Adrenal gland (tissue), 9 donors: ENCODE measurements at regions not wholly inside any gene's neighbourhood (a gene's known extent, or its start where the extent isn't known, plus 50 kb on each side); places are given as distances from the start of the nearest gene placed in this dataset.

ENCODE experiments used
- DNase-seq, 7 donors: peaks; one replicate each; pipeline ENCODE4 v3.0.0-alpha.2; 2019 to 2020
- H3K27ac ChIP-seq, 5 donors: fragments of 200-600 bp; sonication (generic) in 4 of 5; 1 replicate in 3 of 5; 2 replicates in 2 of 5; pipeline versions ENCODE4 v1.5.1 to v1.8.0; 2016 to 2020; ENCODE audit warnings: mild to moderate bottlenecking in 1 of 5
- H3K27me3 ChIP-seq: fragments of 200-600 bp; 2 replicates; pipeline ENCODE4 v1.8.0; 2021
- H3K36me3 ChIP-seq, 2 donors: fragments of 200-600 bp; replicated peaks in 1 of 2; 1 replicate in 1 of 2; 2 replicates in 1 of 2; pipeline versions ENCODE4 v1.5.1 to v1.8.0; 2018 to 2022
- H3K4me1 ChIP-seq, 2 donors: fragments of 200-600 bp; replicated peaks in 1 of 2; 1 replicate in 1 of 2; 2 replicates in 1 of 2; pipeline versions ENCODE4 v1.5.1 to v1.8.0; 2018 to 2021
- H3K4me3 ChIP-seq, 4 donors: fragments of 200-600 bp; sonication (generic) in 3 of 4; one replicate each; pipeline ENCODE4 v1.5.1; 2016 to 2018
- H3K9me3 ChIP-seq, 3 donors: fragments of 200-600 bp; sonication (generic) in 1 of 3; replicated peaks in 1 of 3; 1 replicate in 2 of 3; 2 replicates in 1 of 3; pipeline versions ENCODE4 v1.5.1 to v1.8.0; 2016 to 2021
- CTCF ChIP-seq, 6 experiments: fragments of 450-650 bp in 4 of 6; fragments of 200-600 bp in 2 of 6; sonication (generic) in 1 of 6; IDR thresholded peaks; 1 replicate in 5 of 6; 2 replicates in 1 of 6; pipeline versions ENCODE4 v1.5.1 to v1.8.0; 2016 to 2021; ENCODE audit warnings: antibody characterized with exemption in 6 of 6, mild to moderate bottlenecking in 2 of 6, moderate library complexity in 1 of 6
- POLR2A ChIP-seq, 2 donors: fragments of 450-650 bp; IDR thresholded peaks; one replicate each; pipeline ENCODE4 v1.6.1; 2017; ENCODE audit warnings: antibody characterized with exemption in 2 of 2, mild to moderate bottlenecking in 2 of 2, moderate library complexity in 1 of 2
- WGBS, 4 donors: extraction: QIAGEN DNeasy Blood & Tissue Kit in 2 of 4; methylation state at CpG; one replicate each; pipeline versions ENCODE4 v1.1.5 to v1.1.7; 2013 to 2017; 5-methylcytosine and 5-hydroxymethylcytosine counted together
- intact Hi-C, 2 donors: fragments of 100-400 bp; cut with DNase I; formaldehyde crosslinking; loops; one replicate each; pipeline versions ENCODE4 v1.14.1 to v1.15.0; 2022 to 2023
- donor health status: healthy with polysubstance abuse.
- donor health status: Bipolar disorder and iron deficiency.
- donor health status: DM: yes; HTN: yes; CAD: no.
- donor health status: DM: no; HTN: no; CAD: no.
- donor health status: DM: no; HTN: no; CAD: no.

- WGBS, 4 donors: 34 to 44% (median 38%) methylated on average over 4 of the region's 4 CpGs
- TF ChIP-seq CTCF (IDR thresholded peaks at IDR 0.05) (no peak), POLR2A (IDR thresholded peaks at IDR 0.05) (no peak)
- intact Hi-C loops: no loop called here
- Histone ChIP-seq H3K4me3 (no peak overlapping the region), H3K9me3 (no peaks in the 10 kb centered on the region), H3K4me1 (no peaks in the 10 kb centered on the region), H3K36me3 (no peaks in the 10 kb centered on the region), H3K27me3 (no peaks in the 10 kb centered on the region), H3K27ac (no peak overlapping the region)
- DNase-seq: no peak
These were observed 247.8 kb upstream of the DKK2 start for GRCh38 chr4:107283587-107284559.

GRCh38 chr4:107279733-107280132 is 243.6 kb upstream of the DKK2 start:
- Histone ChIP-seq H3K36me3 (no peaks in the 10 kb centered on the region), H3K4me3 (no peak overlapping the region)
- no peak for DNase-seq

GRCh38 chr4:107278791-107279483 is 242.8 kb upstream of the DKK2 start:
- no peaks in the 10 kb centered on the region for H3K36me3 ChIP-seq
- 61 to 76% (median 71%) methylated on average over 4 of the region's 4 CpGs for WGBS, 4 donors
- H3K4me1 ChIP-seq: no peaks in the 10 kb centered on the region
- no peak overlapping the region for H3K27ac ChIP-seq
- no peak for DNase-seq
- no peaks in the 10 kb centered on the region for H3K9me3 ChIP-seq
- no peaks in the 10 kb centered on the region for H3K27me3 ChIP-seq
- intact Hi-C loops: no loop called here
- TF ChIP-seq CTCF (IDR thresholded peaks at IDR 0.05) (no peak), POLR2A (IDR thresholded peaks at IDR 0.05) (no peak)
- no peak overlapping the region for H3K4me3 ChIP-seq

More at GRCh38 chr4:107279733-107280132, 243.6 kb upstream of the DKK2 start:
- TF ChIP-seq CTCF (IDR thresholded peaks at IDR 0.05): no peak
- no peak for TF ChIP-seq POLR2A (IDR thresholded peaks at IDR 0.05)
- no peaks in the 10 kb centered on the region for H3K4me1 ChIP-seq
- no peaks in the 10 kb centered on the region for H3K9me3 ChIP-seq
- no peaks in the 10 kb centered on the region for H3K27me3 ChIP-seq
- intact Hi-C loops: no loop called here
- H3K27ac ChIP-seq: no peak overlapping the region

GRCh38 chr4:107276052-107276451 is 239.9 kb upstream of the DKK2 start:
- intact Hi-C loops: no loop called here
- TF ChIP-seq POLR2A (IDR thresholded peaks at IDR 0.05) (no peak), CTCF (IDR thresholded peaks at IDR 0.05) (no peak)
- no peak overlapping the region for H3K27ac ChIP-seq

More at GRCh38 chr4:107276052-107276451, 239.9 kb upstream of the DKK2 start:
- DNase-seq: no peak
- no peaks in the 10 kb centered on the region for H3K9me3 ChIP-seq
- no peak overlapping the region for H3K4me3 ChIP-seq
- no peaks in the 10 kb centered on the region for H3K27me3 ChIP-seq
- H3K36me3 ChIP-seq: no peaks in the 10 kb centered on the region
- H3K4me1 ChIP-seq: no peaks in the 10 kb centered on the region
